ENCODE measurements at regions not wholly inside any gene's neighbourhood (a gene's known extent, or its start where the extent isn't known, plus 50 kb on each side); places are given as distances from the start of the nearest gene placed in this dataset.

- Histone ChIP-seq H3K4me3 (ENCODE audit: low read depth in 2 of 2, low read length in 2 of 2) (no peak overlapping the region), H3K4me1 (ENCODE audit: control insufficient read depth, insufficient read depth, low read length) (no peaks in the 10 kb centered on the region), H3K27me3 (ENCODE audit: control insufficient read depth, insufficient read depth, low read length) (no peaks in the 10 kb centered on the region), H3K27ac (ENCODE audit: low read length) (no peak overlapping the region), H3K36me3 (ENCODE audit: control insufficient read depth, insufficient read depth, low read length) (no peaks in the 10 kb centered on the region), H3K9me3 (ENCODE audit: control insufficient read depth, insufficient read depth, low read depth, low read length) (no peaks in the 10 kb centered on the region)
- DNase-seq (ENCODE audit: low read depth, low spot score) (no peak), ATAC-seq (no peak)
- BruUV-seq (replicated peaks), result no TSS peak
- ChIA-PET CTCF (no interaction called here), POLR2A (interaction anchor here (0.6 kb wide), 1 partner anchor 25 kb away, joined by 5 read pairs; no protein-coding TSS in a partner anchor)
- in situ Hi-C loops (cut with HindIII; ENCODE audit: low pct_unique_long_range_greater_than_20kb, low sequenced_read_pairs) (no loop called here), intact Hi-C loops (cut with micrococcal nuclease; ENCODE audit: unreplicated experiment) (no loop called here)
- TF ChIP-seq TCF7L2 (IDR thresholded peaks at IDR 0.05; ENCODE audit: low read depth, low read length), result no peak
- no peak for TF ChIP-seq POLR2AphosphoS5 (IDR thresholded peaks at IDR 0.05; ENCODE audit: low read depth, low read length)
- no peak for TF ChIP-seq REST (IDR thresholded peaks at IDR 0.05; ENCODE audit: insufficient read depth in 1 of 2, low read depth in 2 of 2, low read length in 1 of 2)
- TF ChIP-seq CTCF (IDR thresholded peaks at IDR 0.05), result no peak
- TF ChIP-seq SIN3A (IDR thresholded peaks at IDR 0.05; ENCODE audit: borderline replicate concordance, insufficient read depth, low read depth, low read length), result no peak
Observed at GRCh38 chr4:27217261-27217769, 356.7 kb downstream of the STIM2 start.

GRCh38 chr4:27218013-27218412, 357.4 kb downstream of the STIM2 start:
- ATAC-seq, result no peak

More at GRCh38 chr4:27218013-27218412, 357.4 kb downstream of the STIM2 start:
- Histone ChIP-seq H3K27me3 (ENCODE audit: control insufficient read depth, insufficient read depth, low read length) (no peaks in the 10 kb centered on the region), H3K4me1 (ENCODE audit: control insufficient read depth, insufficient read depth, low read length) (no peaks in the 10 kb centered on the region), H3K27ac (ENCODE audit: low read length) (no peak overlapping the region), H3K4me3 (ENCODE audit: low read depth in 2 of 2, low read length in 2 of 2) (no peak overlapping the region), H3K36me3 (ENCODE audit: control insufficient read depth, insufficient read depth, low read length) (no peaks in the 10 kb centered on the region), H3K9me3 (ENCODE audit: control insufficient read depth, insufficient read depth, low read depth, low read length) (no peaks in the 10 kb centered on the region)
- in situ Hi-C loops (cut with HindIII; ENCODE audit: low pct_unique_long_range_greater_than_20kb, low sequenced_read_pairs) (no loop called here), intact Hi-C loops (cut with micrococcal nuclease; ENCODE audit: unreplicated experiment) (no loop called here)
- BruUV-seq (replicated peaks), result no TSS peak
- ChIA-PET POLR2A (no interaction called here), CTCF (no interaction called here)
- no peak for DNase-seq (ENCODE audit: low read depth, low spot score)
- no peak for TF ChIP-seq POLR2AphosphoS5 (IDR thresholded peaks at IDR 0.05; ENCODE audit: low read depth, low read length)
- TF ChIP-seq CTCF (IDR thresholded peaks at IDR 0.05), result no peak
- TF ChIP-seq TCF7L2 (IDR thresholded peaks at IDR 0.05; ENCODE audit: low read depth, low read length), result no peak
- TF ChIP-seq REST (IDR thresholded peaks at IDR 0.05; ENCODE audit: insufficient read depth in 1 of 2, low read depth in 2 of 2, low read length in 1 of 2), result no peak
- TF ChIP-seq SIN3A (IDR thresholded peaks at IDR 0.05; ENCODE audit: borderline replicate concordance, insufficient read depth, low read depth, low read length), result no peak

Measured in Panc1 (cell line).